GM19035 (cell line): ENCODE measurements at regions not wholly inside any gene's neighbourhood (a gene's known extent, or its start where the extent isn't known, plus 50 kb on each side); places are given as distances from the start of the nearest gene placed in this dataset.

Source experiments
- ATAC-seq: cut with Tn5 transposase; IDR thresholded peaks from one replicate; pipeline ENCODE4 v1.9.1; 2021; ENCODE audit not compliant: unreplicated experiment

- ATAC-seq = peak; percentile 100
Measured at GRCh38 chr5:124444147-124444775, 302.2 kb downstream of the ZNF608 start.

- ATAC-seq = no peak
Measured at GRCh38 chr5:124440471-124440870, 306.0 kb downstream of the ZNF608 start.

- no peak for ATAC-seq
Measured at GRCh38 chr5:124439609-124440008, 306.8 kb downstream of the ZNF608 start.

- ATAC-seq = no peak
Measured at GRCh38 chr5:124438903-124439281, 307.5 kb downstream of the ZNF608 start.

GRCh38 chr5:124438026-124438902 lies 308.2 kb downstream of the ZNF608 start:
- ATAC-seq = no peak

GRCh38 chr5:124436294-124436693 lies 310.1 kb downstream of the ZNF608 start:
- no peak for ATAC-seq

- no peak for ATAC-seq
Measured at GRCh38 chr5:124433170-124433569, 313.3 kb downstream of the ZNF608 start.

GRCh38 chr5:124421584-124421983 lies 324.9 kb downstream of the ZNF608 start:
- ATAC-seq = no peak

GRCh38 chr5:124420952-124421351 lies 325.5 kb downstream of the ZNF608 start:
- ATAC-seq = no peak

- ATAC-seq = peak; percentile 67
Measured at GRCh38 chr5:124419531-124419930, 326.9 kb downstream of the ZNF608 start.

GRCh38 chr5:124418390-124418789 lies 328.0 kb downstream of the ZNF608 start:
- ATAC-seq = no peak

GRCh38 chr5:124417196-124417595 lies 329.2 kb downstream of the ZNF608 start:
- ATAC-seq = no peak

- no peak for ATAC-seq
Measured at GRCh38 chr5:124416627-124417026, 329.8 kb downstream of the ZNF608 start.

- ATAC-seq = no peak
Measured at GRCh38 chr5:124414973-124415372, 331.5 kb downstream of the ZNF608 start.

GRCh38 chr5:124410539-124411488 lies 335.6 kb downstream of the ZNF608 start:
- ATAC-seq = peak; percentile 93

- no peak for ATAC-seq
Measured at GRCh38 chr5:124408738-124409453, 337.5 kb downstream of the ZNF608 start.

GRCh38 chr5:124404796-124405195 lies 341.6 kb downstream of the ZNF608 start:
- ATAC-seq = no peak

- ATAC-seq = no peak
Measured at GRCh38 chr5:124403281-124403680, 343.2 kb downstream of the ZNF608 start.

- no peak for ATAC-seq
Measured at GRCh38 chr5:124402144-124402581, 344.3 kb downstream of the ZNF608 start.

GRCh38 chr5:124401476-124402143 lies 344.8 kb downstream of the ZNF608 start:
- no peak for ATAC-seq
